Activated B cell treated with CpG ODN at 0.5 μM for 24 hours (primary cell): ENCODE measurements at regions not wholly inside any gene's neighbourhood (a gene's known extent, or its start where the extent isn't known, plus 50 kb on each side); places are given as distances from the start of the nearest gene placed in this dataset.

Experiments used
- ATAC-seq: fragments of 200-7000 bp; cut with Tn5 transposase; one replicate; pipeline ENCODE4 v1.10.0; 2021; ENCODE audit warnings: low read depth, mild to moderate bottlenecking, moderate library complexity
- CTCF ChIA-PET: fragments of 350-600 bp; sonication (Branson Sonifier 250); formaldehyde crosslinking; loops from one replicate; lab custom pipeline; 2021; ENCODE audit warnings: antibody characterized with exemption; lab: Charles Lee
- POLR2A ChIA-PET: fragments of 350-600 bp; sonication (Branson Sonifier 250); formaldehyde crosslinking; loops from one replicate; lab custom pipeline; 2021; ENCODE audit warnings: antibody characterized with exemption; lab: Charles Lee
- DNase-seq: peaks from one replicate; pipeline ENCODE4 v3.0.0; 2022
- H3K27ac Mint-ChIP-seq: one replicate; pipeline ENCODE4 v1.8.0; 2020; ENCODE audit warnings: mixed read lengths
- H3K27me3 Mint-ChIP-seq: one replicate; pipeline ENCODE4 v1.8.0; 2021; ENCODE audit warnings: mixed read lengths
- H3K36me3 Mint-ChIP-seq: one replicate; pipeline ENCODE4 v1.8.0; 2021; ENCODE audit warnings: low read depth, mixed read lengths
- H3K4me1 Mint-ChIP-seq: one replicate; pipeline ENCODE4 v1.8.0; 2021; ENCODE audit warnings: mixed read lengths
- H3K4me3 Mint-ChIP-seq: one replicate; pipeline ENCODE4 v1.8.0; 2020; ENCODE audit warnings: mild to moderate bottlenecking, mixed read lengths
- H3K9me3 Mint-ChIP-seq: one replicate; pipeline ENCODE4 v1.8.0; 2020; ENCODE audit warnings: mixed read lengths
- CTCF ChIP-seq: fragments of 200-600 bp; IDR thresholded peaks from one replicate; pipeline ENCODE4 v1.8.0; 2022; ENCODE audit warnings: antibody characterized with exemption, mild to moderate bottlenecking
- intact Hi-C: fragments of 100-400 bp; cut with micrococcal nuclease; formaldehyde crosslinking; loops from one replicate; pipeline ENCODE4 v1.15.1; 2024

- no peak for TF ChIP-seq CTCF
- ChIA-PET CTCF (no interaction called here), POLR2A (no interaction called here)
- H3K36me3 Mint-ChIP-seq, result no peaks in the 10 kb centered on the region
- H3K27ac Mint-ChIP-seq, result no peak overlapping the region
- no peaks in the 10 kb centered on the region for H3K4me1 Mint-ChIP-seq
- no peak overlapping the region for H3K4me3 Mint-ChIP-seq
- no peaks in the 10 kb centered on the region for H3K9me3 Mint-ChIP-seq
- intact Hi-C loops, result no loop called here
- H3K27me3 Mint-ChIP-seq, result no peaks in the 10 kb centered on the region
- ATAC-seq (no peak), DNase-seq (no peak)
These were observed 235.1 kb upstream of the CFAP20DC start for GRCh38 chr3:59284926-59285325.

GRCh38 chr3:59280113-59280512, 230.3 kb upstream of the CFAP20DC start:
- no peak overlapping the region for H3K27ac Mint-ChIP-seq
- ChIA-PET CTCF (no interaction called here), POLR2A (no interaction called here)
- H3K4me3 Mint-ChIP-seq, result no peak overlapping the region
- DNase-seq, result no peak
- H3K9me3 Mint-ChIP-seq, result no peaks in the 10 kb centered on the region
- no peak for TF ChIP-seq CTCF
- no peak for ATAC-seq
- no peaks in the 10 kb centered on the region for H3K27me3 Mint-ChIP-seq
- intact Hi-C loops, result no loop called here
- no peaks in the 10 kb centered on the region for H3K4me1 Mint-ChIP-seq
- no peaks in the 10 kb centered on the region for H3K36me3 Mint-ChIP-seq

DNA sequence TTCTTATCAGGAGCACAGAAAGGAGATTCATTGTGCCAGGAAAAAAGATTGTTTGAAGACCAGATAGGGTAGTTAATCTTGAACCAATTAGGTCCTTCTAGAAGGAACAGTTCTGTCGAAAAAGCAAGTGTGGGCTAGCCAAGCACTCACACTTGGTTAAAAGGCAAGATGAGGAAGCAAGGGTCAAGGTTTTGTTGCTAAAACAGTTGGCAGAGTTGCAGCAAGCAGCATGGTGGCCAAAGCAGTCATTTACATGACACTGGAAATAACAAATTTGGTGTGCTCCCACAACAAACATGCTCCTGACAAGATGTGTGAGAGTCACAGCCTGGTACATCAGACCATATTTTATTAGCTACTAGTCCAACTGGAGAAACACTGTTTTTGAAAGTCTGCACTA, 228.0 kb upstream of the CFAP20DC start:
- Mint-ChIP-seq H3K4me3 (no peak overlapping the region), H3K4me1 (no peaks in the 10 kb centered on the region), H3K36me3 (no peaks in the 10 kb centered on the region), H3K27ac (no peak overlapping the region), H3K27me3 (no peaks in the 10 kb centered on the region), H3K9me3 (no peaks in the 10 kb centered on the region)
- TF ChIP-seq CTCF, result no peak
- intact Hi-C loops, result no loop called here
- ATAC-seq (no peak), DNase-seq (no peak)
- ChIA-PET CTCF (no interaction called here), POLR2A (no interaction called here)

- TF ChIP-seq CTCF, result no peak
- CTCF ChIA-PET, result no interaction called here
These were observed 227.4 kb upstream of the CFAP20DC start for GRCh38 chr3:59277201-59277600.

DNA sequence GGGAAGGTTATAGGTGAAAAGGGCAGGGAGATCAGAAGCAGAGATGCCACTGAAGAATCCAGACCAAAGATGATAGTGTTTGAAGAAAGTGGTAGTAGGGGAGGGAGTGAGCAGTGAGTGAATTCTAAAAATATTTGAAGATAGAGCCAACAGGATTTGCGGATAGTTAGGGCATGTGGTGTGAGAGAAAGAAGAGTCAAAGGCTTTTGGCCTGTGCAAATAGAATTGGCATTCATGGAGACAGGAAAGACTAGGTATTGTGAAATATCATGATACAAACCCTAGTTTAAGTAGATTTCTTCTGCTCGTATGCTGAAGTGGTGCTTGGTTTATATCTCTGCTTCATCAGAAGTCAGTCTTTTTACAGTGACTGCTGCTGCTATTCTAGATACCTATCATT, 224.2 kb upstream of the CFAP20DC start:
- no peak for TF ChIP-seq CTCF
- CTCF ChIA-PET, result no interaction called here
- ATAC-seq (no peak), DNase-seq (no peak)
- H3K9me3 Mint-ChIP-seq, result no peaks in the 10 kb centered on the region
- H3K4me1 Mint-ChIP-seq, result no peaks in the 10 kb centered on the region
- POLR2A ChIA-PET, result no interaction called here
- no peak overlapping the region for H3K4me3 Mint-ChIP-seq
- H3K27ac Mint-ChIP-seq, result no peak overlapping the region
- intact Hi-C loops, result no loop called here
- no peaks in the 10 kb centered on the region for H3K36me3 Mint-ChIP-seq
- H3K27me3 Mint-ChIP-seq, result no peaks in the 10 kb centered on the region

More at GRCh38 chr3:59277201-59277600, 227.4 kb upstream of the CFAP20DC start:
- ATAC-seq, result no peak
- Mint-ChIP-seq H3K36me3 (no peaks in the 10 kb centered on the region), H3K27me3 (no peaks in the 10 kb centered on the region), H3K4me3 (no peak overlapping the region), H3K4me1 (no peaks in the 10 kb centered on the region), H3K9me3 (no peaks in the 10 kb centered on the region), H3K27ac (no peak overlapping the region)
- POLR2A ChIA-PET, result no interaction called here
- intact Hi-C loops, result no loop called here
- no peak for DNase-seq
